ENCODE measurements at regions not wholly inside any gene's neighbourhood (a gene's known extent, or its start where the extent isn't known, plus 50 kb on each side); places are given as distances from the start of the nearest gene placed in this dataset.

GRCh38 chr5:89204756-89205155 lies 321.8 kb upstream of the MEF2C start:
- TF ChIP-seq CTCF (conservative IDR thresholded peaks at IDR 0.05; ENCODE audit: low read depth, low read length) (no peak), POLR2A (IDR thresholded peaks at IDR 0.05; ENCODE audit: low read depth, low read length) (no peak), CEBPB (IDR thresholded peaks at IDR 0.05; ENCODE audit: low read depth, low read length) (no peak)
